ENCODE measurements at regions not wholly inside any gene's neighbourhood (a gene's known extent, or its start where the extent isn't known, plus 50 kb on each side); places are given as distances from the start of the nearest gene placed in this dataset.

- ATAC-seq = no peak
These were observed 529.1 kb upstream of the CDH7 start for GRCh38 chr18:65221736-65222135.

GRCh38 chr18:65221115-65221514 lies 529.7 kb upstream of the CDH7 start:
- no peak for ATAC-seq
- TF ChIP-seq ISL1 (CRISPR knock-in tag; IDR thresholded peaks at IDR 0.05) = no peak
- no peak for TF ChIP-seq CREB5 (CRISPR knock-in tag; IDR thresholded peaks at IDR 0.05; ENCODE audit: low read depth)
- TF ChIP-seq RARB (CRISPR knock-in tag; IDR thresholded peaks at IDR 0.05) = no peak
- TF ChIP-seq ZNF8 (CRISPR knock-in tag; IDR thresholded peaks at IDR 0.05) = no peak
- no peak for TF ChIP-seq CSRNP3 (CRISPR knock-in tag; IDR thresholded peaks at IDR 0.05)
- TF ChIP-seq GLIS3 (CRISPR knock-in tag; IDR thresholded peaks at IDR 0.05) = no peak
- no peak for TF ChIP-seq PPARA (CRISPR knock-in tag; IDR thresholded peaks at IDR 0.05; ENCODE audit: borderline replicate concordance)
- no peak for TF ChIP-seq TOX (CRISPR knock-in tag; IDR thresholded peaks at IDR 0.05; ENCODE audit: borderline replicate concordance)
- no peak for TF ChIP-seq SNAI2 (CRISPR knock-in tag; IDR thresholded peaks at IDR 0.05)
- no peak for TF ChIP-seq PATZ1 (CRISPR knock-in tag; IDR thresholded peaks at IDR 0.05; ENCODE audit: borderline replicate concordance)
- TF ChIP-seq TSHZ2 (CRISPR knock-in tag; IDR thresholded peaks at IDR 0.05) = no peak
- no peak for TF ChIP-seq ZFP3 (CRISPR knock-in tag; IDR thresholded peaks at IDR 0.05)
- TF ChIP-seq ZNF70 (CRISPR knock-in tag; IDR thresholded peaks at IDR 0.05) = no peak
- TF ChIP-seq TCF4 (CRISPR knock-in tag; IDR thresholded peaks at IDR 0.05; ENCODE audit: borderline replicate concordance) = no peak

More at GRCh38 chr18:65221736-65222135, 529.1 kb upstream of the CDH7 start:
- no peak for TF ChIP-seq ZFP3 (CRISPR knock-in tag; IDR thresholded peaks at IDR 0.05)

GRCh38 chr18:65215865-65216466 lies 534.8 kb upstream of the CDH7 start:
- ATAC-seq = no peak
- no peak for TF ChIP-seq ARNTL (CRISPR knock-in tag; IDR thresholded peaks at IDR 0.05; ENCODE audit: borderline replicate concordance, low read depth)
- no peak for TF ChIP-seq ZC3H10 (CRISPR knock-in tag; IDR thresholded peaks at IDR 0.05)
- no peak for TF ChIP-seq ZFP3 (CRISPR knock-in tag; IDR thresholded peaks at IDR 0.05)
- TF ChIP-seq TCF4 (CRISPR knock-in tag; IDR thresholded peaks at IDR 0.05; ENCODE audit: borderline replicate concordance) = peak; percentile 80; the same call in 1 of the 2 replicates
- TF ChIP-seq TSHZ2 (CRISPR knock-in tag; IDR thresholded peaks at IDR 0.05) = peak; percentile 55; the same call in 1 of the 2 replicates
- peak; percentile 46; the same call in 1 of the 2 replicates for TF ChIP-seq ISL1 (CRISPR knock-in tag; IDR thresholded peaks at IDR 0.05)
- no peak for TF ChIP-seq SNAI2 (CRISPR knock-in tag; IDR thresholded peaks at IDR 0.05)

GRCh38 chr18:65214456-65214855 lies 536.4 kb upstream of the CDH7 start:
- ATAC-seq = no peak
- TF ChIP-seq SNAI2 (CRISPR knock-in tag; IDR thresholded peaks at IDR 0.05) (no peak), ZNF565 (CRISPR knock-in tag; conservative IDR thresholded peaks at IDR 0.05; ENCODE audit: low read depth) (no peak), TCF4 (CRISPR knock-in tag; IDR thresholded peaks at IDR 0.05; ENCODE audit: borderline replicate concordance) (no peak), POU6F1 (CRISPR knock-in tag; IDR thresholded peaks at IDR 0.05; ENCODE audit: borderline replicate concordance, low read depth) (no peak), TOX (CRISPR knock-in tag; IDR thresholded peaks at IDR 0.05; ENCODE audit: borderline replicate concordance) (no peak), GLIS3 (CRISPR knock-in tag; IDR thresholded peaks at IDR 0.05) (no peak), ZNF70 (CRISPR knock-in tag; IDR thresholded peaks at IDR 0.05) (no peak), CSDC2 (CRISPR knock-in tag; IDR thresholded peaks at IDR 0.05) (no peak), ZNF8 (CRISPR knock-in tag; IDR thresholded peaks at IDR 0.05) (no peak), TSHZ2 (CRISPR knock-in tag; IDR thresholded peaks at IDR 0.05) (no peak), RARB (CRISPR knock-in tag; IDR thresholded peaks at IDR 0.05) (no peak)
